PC-9 (cell line): ENCODE measurements at regions not wholly inside any gene's neighbourhood (a gene's known extent, or its start where the extent isn't known, plus 50 kb on each side); places are given as distances from the start of the nearest gene placed in this dataset.

ENCODE experiments used
- CTCF ChIP-seq: fragments of 200-600 bp; sonication (generic); conservative IDR thresholded peaks from 2 replicates; pipeline ENCODE4 v1.6.1; 2017; ENCODE audit warnings: mixed run types, antibody characterized with exemption, mild to moderate bottlenecking, moderate library complexity
- EZH2 ChIP-seq: fragments of 200-600 bp; sonication (generic); IDR thresholded peaks from 2 replicates; pipeline ENCODE4 v1.8.0; 2017; ENCODE audit warnings: antibody characterized with exemption, low read depth

- TF ChIP-seq CTCF (no peak), EZH2 (no peak)
Observed at GRCh38 chr1:43067977-43068751, 103.9 kb downstream of the EBNA1BP2 start.
